HG03460 (cell line): ENCODE measurements at regions not wholly inside any gene's neighbourhood (a gene's known extent, or its start where the extent isn't known, plus 50 kb on each side); places are given as distances from the start of the nearest gene placed in this dataset.

ENCODE experiments used
- ATAC-seq: cut with Tn5 transposase; IDR thresholded peaks from one replicate; pipeline ENCODE4 v1.9.1; 2021; ENCODE audit not compliant: unreplicated experiment

DNA sequence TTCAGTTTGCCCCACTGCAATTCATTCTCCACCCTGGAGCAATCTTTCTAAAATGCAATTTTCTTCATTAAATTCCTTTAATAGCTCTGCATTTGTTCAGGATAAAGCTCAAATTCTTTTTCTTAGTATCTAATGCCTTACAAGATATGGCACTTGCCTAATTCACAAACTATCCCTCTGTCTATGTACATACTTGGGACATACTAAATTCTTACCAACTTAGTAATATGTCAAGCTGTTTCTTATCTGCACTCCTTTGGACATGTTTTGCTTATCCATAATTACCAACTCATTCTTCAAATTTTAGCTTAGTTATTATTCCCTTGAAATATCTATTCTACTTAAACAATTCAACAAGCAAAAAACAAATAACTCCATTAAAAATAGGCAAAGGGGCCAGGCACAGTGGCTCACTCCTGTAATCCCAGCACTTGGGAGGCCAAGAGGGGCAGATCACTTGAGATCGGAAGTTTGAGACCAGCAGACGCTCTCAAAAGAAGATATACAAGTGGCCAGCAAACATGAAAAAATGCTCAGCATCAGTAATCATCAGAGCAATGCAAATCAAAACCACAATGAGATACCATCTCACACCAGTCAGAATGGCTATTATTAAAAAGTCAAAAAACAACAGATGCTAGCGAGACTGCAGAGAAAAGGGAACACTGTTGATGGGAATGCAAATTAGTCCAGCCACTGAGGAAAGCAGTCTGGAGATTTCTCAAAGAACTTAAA, 96.9 kb downstream of the FAM76B start:
- no peak for ATAC-seq

DNA sequence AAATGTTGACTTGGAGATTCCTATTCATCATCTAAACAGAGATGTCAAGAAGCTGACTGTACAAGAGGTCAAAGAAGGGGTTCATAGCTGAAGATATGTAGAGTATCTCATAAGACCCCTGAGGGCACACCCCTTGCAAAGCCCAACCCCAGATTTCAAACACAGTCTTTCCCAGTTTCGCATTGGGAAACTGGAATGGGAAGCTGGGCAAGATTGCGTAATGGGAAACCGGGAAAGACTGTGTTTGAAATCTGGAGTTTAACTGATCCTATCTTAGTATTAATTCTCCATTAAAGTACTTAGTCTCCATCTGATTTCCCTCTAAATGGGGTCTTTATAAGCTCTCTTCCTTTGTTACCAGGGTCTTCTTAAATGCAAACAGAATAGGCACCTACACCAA, 99.5 kb downstream of the FAM76B start:
- ATAC-seq = no peak

DNA sequence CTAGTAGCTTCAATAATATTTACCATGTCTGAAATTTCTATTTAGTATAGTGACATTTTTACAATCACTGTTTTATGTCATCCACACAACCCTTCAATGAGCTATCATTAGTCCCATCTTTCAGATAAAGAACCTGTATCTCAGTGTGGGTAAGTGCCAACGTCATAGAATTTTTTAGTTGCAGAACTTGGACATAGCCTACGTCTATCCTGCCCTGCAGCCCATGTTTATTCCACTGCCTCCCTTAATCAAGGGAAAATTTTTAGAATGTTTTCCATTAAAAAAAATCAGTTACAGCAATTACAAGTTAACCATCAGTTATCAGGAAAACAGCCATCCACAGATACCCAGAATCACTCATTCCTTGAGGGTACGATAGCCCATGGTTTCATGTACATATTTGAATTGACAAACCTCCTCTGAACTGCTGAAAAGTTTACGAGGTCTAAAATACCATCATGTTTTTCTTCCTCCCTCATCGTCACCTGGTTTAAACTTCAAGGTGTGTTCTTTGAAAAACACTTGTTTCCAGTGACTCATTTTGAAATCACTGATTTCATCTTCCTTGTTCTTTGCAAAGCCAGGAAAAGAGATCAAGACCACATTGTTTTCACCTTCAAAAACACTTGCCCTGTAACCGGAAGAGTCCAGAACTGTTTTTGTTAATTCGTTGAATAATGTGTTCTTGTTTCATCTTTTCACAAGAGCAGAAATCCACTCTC, 100.9 kb downstream of the FAM76B start:
- no peak for ATAC-seq

DNA sequence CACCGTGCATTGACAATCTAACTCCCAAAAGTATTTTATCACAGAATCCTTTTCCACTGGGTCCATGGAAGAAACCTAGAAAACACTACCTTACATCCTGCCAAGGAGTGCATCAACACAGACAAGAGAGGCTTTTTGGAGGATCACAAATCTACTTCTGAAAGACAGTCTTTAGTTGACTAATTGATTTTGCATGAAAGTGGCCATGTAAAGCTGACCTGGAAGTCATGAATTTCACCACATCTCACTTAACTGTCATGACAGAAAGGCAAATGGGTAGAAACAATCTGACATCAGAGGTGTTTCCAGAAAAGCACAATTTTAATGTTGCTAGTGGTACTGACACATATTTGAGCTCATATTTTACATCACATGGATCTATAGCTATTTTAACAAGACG, 101.6 kb downstream of the FAM76B start:
- no peak for ATAC-seq

- no peak for ATAC-seq
Measured at GRCh38 chr11:95686265-95686664, 103.3 kb downstream of the FAM76B start.

- ATAC-seq = no peak
Measured at GRCh38 chr11:95684701-95685100, 104.9 kb downstream of the FAM76B start.

DNA sequence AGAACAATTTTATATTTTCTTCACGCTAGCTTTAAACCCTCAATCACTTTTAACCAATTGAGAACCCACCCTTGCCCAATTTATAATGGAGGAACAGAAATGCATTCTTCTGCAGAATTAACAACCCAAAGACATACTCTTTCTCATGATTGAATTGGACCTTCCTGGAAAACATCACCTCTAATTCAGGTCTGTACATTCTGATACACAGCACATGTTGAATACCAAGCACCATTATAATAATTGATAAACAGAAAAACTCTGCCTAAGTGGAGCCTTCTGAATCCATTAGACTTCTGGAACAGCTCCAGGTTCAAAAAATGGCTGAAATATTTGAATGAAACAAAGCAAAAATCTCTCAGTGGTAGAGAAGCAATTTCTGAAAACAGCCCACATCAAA, 105.4 kb downstream of the FAM76B start:
- ATAC-seq = no peak

DNA sequence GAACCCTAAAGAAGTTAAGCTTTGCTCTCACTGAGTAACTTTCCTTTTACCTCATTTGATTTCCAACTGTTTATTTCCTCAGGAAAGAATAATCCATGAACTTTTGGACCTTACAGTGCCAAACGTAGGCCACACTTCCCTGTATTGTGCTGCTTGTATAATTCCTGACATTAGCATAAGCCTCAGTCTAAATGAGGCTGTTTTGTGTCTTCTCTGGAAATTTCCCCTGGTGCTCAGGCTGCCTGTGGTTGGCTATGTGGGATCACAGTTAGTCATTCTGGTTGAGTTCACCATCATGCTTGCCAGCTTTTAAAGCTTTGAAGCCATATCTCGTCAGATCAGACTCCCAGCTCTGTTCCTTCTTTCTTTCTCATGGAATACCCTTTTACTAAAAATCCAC, 107.0 kb downstream of the FAM76B start:
- ATAC-seq = no peak

DNA sequence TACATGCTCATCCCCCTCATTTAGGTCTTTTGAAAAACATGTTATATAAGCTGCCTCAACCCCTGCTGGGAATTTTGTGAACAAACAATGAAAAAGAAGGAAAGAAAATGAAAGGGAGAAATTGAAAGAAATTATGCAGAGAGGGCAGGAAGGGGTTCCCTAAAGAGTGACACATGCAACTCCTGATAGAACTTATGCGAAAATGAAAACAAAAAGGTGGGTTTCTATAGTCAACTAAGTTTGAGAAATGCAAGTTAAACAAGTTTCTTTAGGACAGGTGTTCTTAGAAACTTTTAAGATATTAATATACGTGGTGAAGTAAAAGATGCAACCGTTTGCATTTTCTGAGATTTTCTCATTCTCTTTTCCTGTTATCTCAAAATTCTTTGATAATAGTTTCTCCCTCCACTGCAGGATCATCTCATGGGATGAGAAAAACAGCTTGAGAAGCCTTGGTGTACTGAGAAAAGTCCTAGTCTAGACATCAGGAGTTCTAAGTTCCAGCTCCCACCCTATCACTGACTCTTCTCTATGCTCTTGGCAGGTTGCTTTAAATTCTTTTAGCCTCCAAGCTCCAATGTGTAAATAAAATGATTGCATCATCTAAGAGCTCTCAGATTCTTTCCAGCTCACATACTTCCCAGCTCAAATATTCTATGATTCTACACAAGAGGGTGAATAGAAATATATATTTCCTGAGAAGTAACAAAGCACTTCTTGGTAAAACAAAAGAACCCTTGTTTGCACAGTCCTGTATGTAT, 109.2 kb downstream of the FAM76B start:
- peak; percentile 86 for ATAC-seq

GRCh38 chr11:95678988-95679387, 110.6 kb downstream of the FAM76B start:
- no peak for ATAC-seq

- no peak for ATAC-seq
Measured at GRCh38 chr11:95676308-95676707, 113.3 kb downstream of the FAM76B start.

GRCh38 chr11:95675585-95675984, 114.0 kb downstream of the FAM76B start:
- ATAC-seq = no peak

GRCh38 chr11:95674657-95675358, 114.8 kb downstream of the FAM76B start:
- ATAC-seq = no peak

DNA sequence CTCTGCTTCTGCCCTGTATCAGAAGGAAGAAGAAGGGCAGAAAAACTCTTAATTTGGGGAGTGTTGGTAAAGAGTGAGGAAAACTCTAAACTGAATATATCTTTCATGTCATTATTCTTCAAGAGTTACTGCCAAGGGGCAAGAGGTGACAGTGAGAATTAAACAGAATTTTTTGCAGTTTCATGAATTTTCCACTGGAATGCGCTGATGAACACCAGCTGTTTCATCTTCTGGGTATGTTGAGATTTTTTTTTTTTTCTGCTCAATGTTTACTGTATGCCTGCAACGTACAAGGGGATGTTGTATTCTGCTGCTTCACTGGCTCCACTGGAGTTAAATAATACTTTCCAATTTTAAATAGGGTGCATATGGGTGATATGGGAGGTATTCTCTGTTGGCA, 117.8 kb downstream of the FAM76B start:
- no peak for ATAC-seq

DNA sequence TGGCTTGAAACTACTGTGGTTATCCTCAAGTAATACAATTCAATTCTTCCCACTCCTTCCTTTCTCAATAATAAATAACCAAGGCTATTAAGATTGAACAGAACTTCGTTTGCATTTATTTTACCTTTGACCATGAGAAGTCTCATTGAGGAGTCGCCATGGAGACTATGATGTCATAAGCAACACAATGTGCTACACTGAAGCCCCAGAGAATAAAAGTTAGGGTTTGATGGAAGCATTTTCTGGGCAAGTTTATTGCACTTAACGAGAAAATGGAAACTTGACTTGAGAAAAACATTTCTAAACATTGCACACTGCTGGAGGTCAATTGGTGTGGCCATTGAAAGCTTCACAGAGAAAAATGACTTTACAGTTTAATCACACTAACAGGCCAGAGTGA, 121.5 kb downstream of the FAM76B start:
- no peak for ATAC-seq

- no peak for ATAC-seq
Measured at GRCh38 chr11:95661162-95661561, 128.4 kb downstream of the FAM76B start.

- no peak for ATAC-seq
Measured at GRCh38 chr11:95660038-95660437, 129.5 kb downstream of the FAM76B start.

GRCh38 chr11:95659088-95659487, 130.5 kb downstream of the FAM76B start:
- ATAC-seq = no peak

GRCh38 chr11:95655536-95655935, 134.0 kb downstream of the FAM76B start:
- no peak for ATAC-seq

DNA sequence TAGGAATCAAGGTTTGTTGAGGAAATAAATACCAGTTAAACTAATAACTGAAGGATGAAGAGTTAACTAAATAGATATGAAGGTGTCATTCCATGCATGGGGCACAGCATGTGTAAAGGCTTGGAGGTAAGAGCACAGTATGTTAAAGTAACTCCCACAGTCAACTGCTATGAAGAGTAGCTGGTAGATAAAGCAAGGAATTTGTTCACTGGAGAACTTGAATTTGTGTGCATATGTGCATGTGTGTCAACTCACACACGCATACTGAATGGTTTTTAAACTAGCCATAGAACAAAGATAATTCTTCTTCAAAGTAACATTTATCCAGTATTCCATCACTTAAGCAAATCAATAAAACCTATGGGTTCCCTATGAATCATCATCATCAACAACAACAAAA, 135.9 kb downstream of the FAM76B start:
- no peak for ATAC-seq

DNA sequence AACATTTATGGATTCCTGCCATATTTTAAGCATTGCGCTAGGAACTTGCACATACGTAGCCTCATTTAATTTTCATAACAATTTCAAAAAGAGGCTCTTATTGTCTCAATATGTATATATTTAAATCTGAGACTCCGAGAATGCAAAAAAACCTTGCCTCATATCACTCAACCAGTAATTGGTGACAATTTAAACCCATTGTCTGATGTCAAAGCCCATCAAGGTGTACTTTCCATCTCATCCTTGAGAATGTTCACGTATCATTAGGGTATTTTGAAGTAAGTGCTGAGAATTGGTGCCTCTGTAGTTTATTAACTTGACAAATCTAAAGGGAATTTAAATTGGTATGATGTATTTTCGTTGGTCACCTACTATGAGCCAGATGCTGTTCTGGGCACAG, 136.5 kb downstream of the FAM76B start:
- ATAC-seq = no peak
